Prostate gland (tissue), 2 donors: ENCODE measurements at regions not wholly inside any gene's neighbourhood (a gene's known extent, or its start where the extent isn't known, plus 50 kb on each side); places are given as distances from the start of the nearest gene placed in this dataset.

Source experiments
- CTCF ChIP-seq, 4 experiments: fragments of 200-600 bp in 2 of 4; fragments of 450-650 bp in 2 of 4; sonication (generic) in 2 of 4; IDR thresholded peaks; 1 replicate in 3 of 4; 2 replicates in 1 of 4; pipeline ENCODE4 v1.5.1; 2016 to 2019; ENCODE audit warnings: antibody characterized with exemption in 4 of 4, mild to moderate bottlenecking in 2 of 4, moderate library complexity in 2 of 4
- POLR2A ChIP-seq: fragments of 450-650 bp; IDR thresholded peaks from one replicate; pipeline ENCODE4 v1.6.1; 2016; ENCODE audit warnings: antibody characterized with exemption, mild to moderate bottlenecking

DNA sequence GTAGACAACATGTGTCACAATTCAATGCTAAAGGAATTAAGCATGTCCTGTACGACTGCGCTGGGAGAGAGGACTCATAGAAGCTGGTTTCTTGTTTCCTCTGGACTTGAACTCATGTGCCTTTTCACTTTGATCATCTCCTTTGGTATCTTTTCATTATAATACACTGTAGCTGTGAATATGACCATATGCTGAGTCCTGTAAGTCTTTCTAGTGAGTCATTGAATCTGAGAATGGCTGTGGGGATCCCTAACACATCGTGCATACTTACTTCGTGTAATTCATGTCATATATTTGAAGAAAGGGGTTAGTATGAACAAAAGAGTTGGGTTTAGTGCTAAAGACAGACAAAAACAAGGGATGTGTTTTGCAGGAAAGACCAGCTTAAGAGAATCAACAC lies 148.1 kb upstream of the RUNX1 start:
- TF ChIP-seq CTCF (IDR thresholded peaks at IDR 0.05), result no peak
- no peak for TF ChIP-seq POLR2A
